Epidermal melanocyte (primary cell): ENCODE measurements at regions not wholly inside any gene's neighbourhood (a gene's known extent, or its start where the extent isn't known, plus 50 kb on each side); places are given as distances from the start of the nearest gene placed in this dataset.

Source experiments
- DNase-seq: peaks from one replicate; pipeline ENCODE4 v3.0.0; 2011; ENCODE audit warnings: low spot score; ENCODE audit not compliant: insufficient read length

GRCh38 chr1:118360817-118361216 is 175.8 kb upstream of the SPAG17 start:
- DNase-seq: no peak

- no peak for DNase-seq
Measured at GRCh38 chr1:118346936-118347335, 161.9 kb upstream of the SPAG17 start.

GRCh38 chr1:118340928-118341910 is 156.2 kb upstream of the SPAG17 start:
- no peak for DNase-seq

GRCh38 chr1:118339400-118340124 is 154.5 kb upstream of the SPAG17 start:
- DNase-seq: no peak

DNA sequence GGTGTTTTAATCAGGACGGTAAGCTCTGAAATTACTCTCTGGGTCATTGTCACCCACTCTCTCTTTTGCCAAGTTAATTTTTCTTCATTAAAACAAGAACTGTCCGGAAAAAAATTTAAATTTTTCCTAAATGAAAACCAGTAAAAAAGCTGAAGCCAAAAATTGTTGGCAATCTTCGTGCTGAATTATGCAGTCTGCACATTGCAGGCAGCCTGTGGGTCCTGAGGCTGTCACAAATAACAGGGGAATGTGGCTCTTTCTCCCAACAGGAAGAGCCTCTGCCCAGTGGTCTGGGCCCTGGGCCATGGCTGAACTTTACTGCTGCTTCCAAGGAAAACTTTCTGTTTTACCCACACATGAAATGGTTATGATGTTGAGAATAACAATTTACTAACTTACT is 153.9 kb upstream of the SPAG17 start:
- DNase-seq: no peak

DNA sequence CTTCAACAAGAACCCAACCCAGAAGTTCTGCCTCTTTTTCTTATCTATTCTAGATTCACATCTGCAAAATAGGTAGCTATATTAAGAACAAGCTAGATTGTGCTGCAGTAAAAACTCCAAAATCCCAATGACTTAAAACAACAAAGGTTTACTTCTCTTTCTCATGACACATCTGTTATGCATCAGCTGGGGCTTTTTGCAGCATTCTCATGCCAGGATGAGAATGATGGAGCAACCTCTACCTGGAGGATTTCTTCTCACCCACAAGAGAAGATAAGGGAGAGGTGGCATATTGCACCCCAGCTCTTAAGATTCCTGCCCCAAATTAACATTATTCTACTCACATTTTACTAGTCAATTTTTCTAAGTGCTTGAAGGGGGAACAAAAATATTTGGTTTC is 152.3 kb upstream of the SPAG17 start:
- DNase-seq: no peak

GRCh38 chr1:118335331-118335732 is 150.3 kb upstream of the SPAG17 start:
- DNase-seq: no peak

- DNase-seq: no peak
Measured at GRCh38 chr1:118334506-118334905, 149.5 kb upstream of the SPAG17 start.

- peak; percentile 23 for DNase-seq
Measured at GRCh38 chr1:118333601-118334210, 148.7 kb upstream of the SPAG17 start.

GRCh38 chr1:118326960-118327629 is 142.1 kb upstream of the SPAG17 start:
- DNase-seq: no peak

GRCh38 chr1:118325550-118326225 is 140.7 kb upstream of the SPAG17 start:
- DNase-seq: no peak

GRCh38 chr1:118323246-118323645 is 138.2 kb upstream of the SPAG17 start:
- DNase-seq: no peak

DNA sequence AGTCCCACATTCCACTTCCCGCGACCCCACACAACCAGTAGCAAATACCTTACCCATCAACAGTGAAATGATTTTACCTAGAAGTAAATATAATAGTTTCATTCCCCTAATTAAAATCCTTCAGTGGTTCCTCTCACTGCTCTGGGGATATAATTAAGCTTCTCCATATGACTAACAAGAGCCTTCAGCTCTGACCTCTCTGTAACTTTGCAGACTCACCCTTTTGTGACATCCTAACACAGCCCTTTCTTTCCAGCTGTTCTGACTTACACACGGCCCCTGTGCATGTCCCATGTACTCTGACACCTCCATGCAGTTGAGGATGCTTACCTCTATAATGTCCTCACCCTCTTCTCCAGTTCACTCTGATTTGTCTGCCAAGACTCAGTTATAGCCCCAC is 137.3 kb upstream of the SPAG17 start:
- no peak for DNase-seq

GRCh38 chr1:118321840-118322239 is 136.8 kb upstream of the SPAG17 start:
- DNase-seq: no peak

- DNase-seq: no peak
Measured at GRCh38 chr1:118317842-118318614, 133.0 kb upstream of the SPAG17 start.

GRCh38 chr1:118306851-118307250 is 121.8 kb upstream of the SPAG17 start:
- DNase-seq: no peak

GRCh38 chr1:118304722-118305359 is 119.8 kb upstream of the SPAG17 start:
- no peak for DNase-seq

- no peak for DNase-seq
Measured at GRCh38 chr1:118303534-118303933, 118.5 kb upstream of the SPAG17 start.

DNA sequence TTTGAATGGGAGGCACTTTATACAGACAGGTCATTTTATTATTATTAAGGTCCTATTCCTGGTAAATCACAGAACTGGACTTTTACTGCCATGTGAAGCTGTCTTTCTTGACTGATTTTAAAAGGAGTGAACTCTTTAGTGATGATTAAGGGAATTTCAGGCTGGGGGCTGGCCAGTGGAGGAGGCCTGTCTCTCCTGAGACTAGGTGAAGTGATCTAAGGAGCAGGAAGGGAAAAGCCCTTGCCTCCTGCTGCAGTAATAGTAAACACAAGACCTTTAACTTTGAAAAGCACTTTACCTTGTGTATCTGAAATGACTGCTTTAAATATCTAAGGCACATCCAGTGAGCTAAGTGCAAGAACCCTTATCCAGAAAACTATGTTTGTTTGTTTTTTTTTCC is 118.0 kb upstream of the SPAG17 start:
- no peak for DNase-seq

- DNase-seq: no peak
Measured at GRCh38 chr1:118302145-118302544, 117.1 kb upstream of the SPAG17 start.
